ENCODE measurements at regions not wholly inside any gene's neighbourhood (a gene's known extent, or its start where the extent isn't known, plus 50 kb on each side); places are given as distances from the start of the nearest gene placed in this dataset.

- Histone ChIP-seq H3K9me3 (replicated peaks; ENCODE audit: control insufficient read depth, insufficient read depth, low read length) (no peaks in the 10 kb centered on the region), H3K27ac (ENCODE audit: control insufficient read depth, insufficient read depth) (no peak overlapping the region), H3K79me2 (ENCODE audit: control insufficient read depth, insufficient read depth, low read length) (no peaks in the 10 kb centered on the region), H3K9ac (ENCODE audit: control insufficient read depth, insufficient read depth, low read length) (no peak overlapping the region), H4K20me1 (ENCODE audit: control insufficient read depth, insufficient read depth) (no peaks in the 10 kb centered on the region), H2AFZ (ENCODE audit: control insufficient read depth, low read depth, low read length) (no peak overlapping the region), H3K4me3 (no peak overlapping the region), H3K4me1 (ENCODE audit: control insufficient read depth, insufficient read depth, low read length) (no peaks in the 10 kb centered on the region), H3K27me3 (replicated peaks in 1 of 2; ENCODE audit: control insufficient read depth in 2 of 2, insufficient read depth in 2 of 2, low read length in 1 of 2) (no peaks in the 10 kb centered on the region), H3K4me2 (ENCODE audit: control insufficient read depth, insufficient read depth) (no peak overlapping the region), H3K36me3 (ENCODE audit: control insufficient read depth in 2 of 2, insufficient read depth in 2 of 2, low read length in 1 of 2) (no peaks in the 10 kb centered on the region)
- no peak for FAIRE-seq
- SMC1A ChIA-PET (ENCODE audit: uncharacterized antibody, unreplicated experiment), result no interaction called here
- no peak for DNase-seq (ENCODE audit: low read depth, low spot score)
- CTCF ChIA-PET, result no interaction called here
- TF ChIP-seq USF1 (IDR thresholded peaks at IDR 0.05; ENCODE audit: borderline replicate concordance, extremely low read length, insufficient read depth, low read depth, low read length) (no peak), PAX5 (IDR thresholded peaks at IDR 0.05; ENCODE audit: borderline replicate concordance, low read depth, low read length) (no peak), STAT3 (IDR thresholded peaks at IDR 0.05; ENCODE audit: low read depth, low read length) (no peak)
- 4% methylated on average over 1 of the region's 1 CpG for WGBS (ENCODE audit: insufficient coverage, insufficient replicate concordance, low lambda C conversion rate, missing lambda C conversion rate)
- in situ Hi-C loops (cut with MboI), result no loop called here
- intact Hi-C loops (cut with micrococcal nuclease; ENCODE audit: unreplicated experiment), result no loop called here
- RAD21 ChIA-PET (ENCODE audit: unreplicated experiment), result no interaction called here
- no peak for ATAC-seq
- BruUV-seq (replicated peaks), result no TSS peak
- POLR2A ChIA-PET, result no interaction called here
These were observed 1551.7 kb upstream of the GOT2 start for GRCh38 chr16:60285794-60286193.

GRCh38 chr16:60279061-60279665, 1545.0 kb upstream of the GOT2 start:
- no peaks in the 10 kb centered on the region for H3K79me2 ChIP-seq (ENCODE audit: control insufficient read depth, insufficient read depth, low read length)
- no peaks in the 10 kb centered on the region for H3K36me3 ChIP-seq (ENCODE audit: control insufficient read depth in 2 of 2, insufficient read depth in 2 of 2, low read length in 1 of 2)
- in situ Hi-C loops (cut with MboI) (no loop called here), intact Hi-C loops (cut with micrococcal nuclease; ENCODE audit: unreplicated experiment) (no loop called here)
- H3K4me1 ChIP-seq (ENCODE audit: control insufficient read depth, insufficient read depth, low read length), result no peaks in the 10 kb centered on the region
- no peaks in the 10 kb centered on the region for H4K20me1 ChIP-seq (ENCODE audit: control insufficient read depth, insufficient read depth)
- H3K4me3 ChIP-seq, result no peak overlapping the region
- ATAC-seq, result no peak
- no peaks in the 10 kb centered on the region for H3K27me3 ChIP-seq (replicated peaks in 1 of 2; ENCODE audit: control insufficient read depth in 2 of 2, insufficient read depth in 2 of 2, low read length in 1 of 2)
- no peak overlapping the region for H3K9ac ChIP-seq (ENCODE audit: control insufficient read depth, insufficient read depth, low read length)
- no peak overlapping the region for H2AFZ ChIP-seq (ENCODE audit: control insufficient read depth, low read depth, low read length)
- SMC1A ChIA-PET (ENCODE audit: uncharacterized antibody, unreplicated experiment), result no interaction called here
- RAD21 ChIA-PET (ENCODE audit: unreplicated experiment), result no interaction called here
- H3K27ac ChIP-seq (ENCODE audit: control insufficient read depth, insufficient read depth), result no peak overlapping the region
- 27% methylated on average over 11 of the region's 11 CpGs for WGBS (ENCODE audit: insufficient coverage, insufficient replicate concordance, low lambda C conversion rate, missing lambda C conversion rate)
- no peaks in the 10 kb centered on the region for H3K9me3 ChIP-seq (replicated peaks; ENCODE audit: control insufficient read depth, insufficient read depth, low read length)
- no peak for FAIRE-seq
- no peak overlapping the region for H3K4me2 ChIP-seq (ENCODE audit: control insufficient read depth, insufficient read depth)
- no TSS peak for BruUV-seq (replicated peaks)
- CTCF ChIA-PET, result no interaction called here
- POLR2A ChIA-PET, result no interaction called here
- DNase-seq (ENCODE audit: low read depth, low spot score), result no peak
- TF ChIP-seq NBN (IDR thresholded peaks at IDR 0.05) (no peak), USF2 (IDR thresholded peaks at IDR 0.05; ENCODE audit: borderline replicate concordance, low read depth, low read length) (no peak), IKZF1 (conservative IDR thresholded peaks at IDR 0.05) (no peak), PBX3 (IDR thresholded peaks at IDR 0.05; ENCODE audit: insufficient replicate concordance, low read depth, low read length) (no peak), ZBTB4 (CRISPR knock-in tag; IDR thresholded peaks at IDR 0.05) (no peak), ESRRA (IDR thresholded peaks at IDR 0.05; ENCODE audit: low read length) (no peak), CBX3 (IDR thresholded peaks at IDR 0.05; ENCODE audit: borderline replicate concordance, low read depth) (no peak)
